GOT3 (cell line): ENCODE measurements at regions not wholly inside any gene's neighbourhood (a gene's known extent, or its start where the extent isn't known, plus 50 kb on each side); places are given as distances from the start of the nearest gene placed in this dataset.

Source experiments
- DNase-seq: peaks from one replicate; lab custom pipeline; 2025; ENCODE audit warnings: mixed read lengths; lab: John Stamatoyannopoulos, UW

DNA sequence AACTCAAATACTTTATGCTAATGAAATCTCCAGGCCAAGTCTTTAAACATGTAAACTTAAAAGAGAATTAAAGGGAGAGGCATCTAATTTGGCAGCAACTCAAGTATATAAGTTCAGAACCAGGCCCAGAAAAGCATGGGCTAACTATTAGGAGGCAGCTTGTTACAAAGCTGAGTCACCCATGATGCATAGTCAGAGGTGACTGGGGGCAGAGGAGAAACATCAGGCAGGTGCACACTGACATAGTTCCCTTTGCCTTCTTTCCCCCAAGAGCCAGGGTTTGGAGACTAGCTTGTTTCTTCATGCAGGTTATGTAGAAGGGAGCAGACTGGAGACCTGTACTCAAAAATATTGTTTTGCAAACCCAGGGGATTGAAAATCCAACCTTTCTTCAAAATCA, 619.0 kb downstream of the SOX6 start:
- no peak for DNase-seq

DNA sequence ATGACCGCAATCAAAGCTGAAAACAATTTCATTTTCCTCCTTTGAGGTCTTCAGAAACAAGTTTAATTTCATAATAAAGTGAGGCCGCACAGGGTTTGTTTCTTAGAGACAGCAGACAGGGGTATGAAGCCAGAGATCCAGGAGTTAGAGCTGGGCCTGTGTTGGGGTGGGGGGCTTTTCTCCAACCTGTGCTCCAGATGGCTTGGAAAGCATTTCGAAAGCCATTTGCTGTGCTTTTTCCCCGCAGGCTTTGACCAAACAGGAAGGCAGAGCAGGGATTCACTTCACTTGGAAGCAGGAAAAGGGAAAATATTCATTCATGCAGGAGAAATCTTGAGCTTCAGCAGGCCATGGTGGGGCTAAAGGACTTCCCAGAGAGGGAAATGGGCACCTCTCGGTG, 617.4 kb downstream of the SOX6 start:
- no peak for DNase-seq

DNA sequence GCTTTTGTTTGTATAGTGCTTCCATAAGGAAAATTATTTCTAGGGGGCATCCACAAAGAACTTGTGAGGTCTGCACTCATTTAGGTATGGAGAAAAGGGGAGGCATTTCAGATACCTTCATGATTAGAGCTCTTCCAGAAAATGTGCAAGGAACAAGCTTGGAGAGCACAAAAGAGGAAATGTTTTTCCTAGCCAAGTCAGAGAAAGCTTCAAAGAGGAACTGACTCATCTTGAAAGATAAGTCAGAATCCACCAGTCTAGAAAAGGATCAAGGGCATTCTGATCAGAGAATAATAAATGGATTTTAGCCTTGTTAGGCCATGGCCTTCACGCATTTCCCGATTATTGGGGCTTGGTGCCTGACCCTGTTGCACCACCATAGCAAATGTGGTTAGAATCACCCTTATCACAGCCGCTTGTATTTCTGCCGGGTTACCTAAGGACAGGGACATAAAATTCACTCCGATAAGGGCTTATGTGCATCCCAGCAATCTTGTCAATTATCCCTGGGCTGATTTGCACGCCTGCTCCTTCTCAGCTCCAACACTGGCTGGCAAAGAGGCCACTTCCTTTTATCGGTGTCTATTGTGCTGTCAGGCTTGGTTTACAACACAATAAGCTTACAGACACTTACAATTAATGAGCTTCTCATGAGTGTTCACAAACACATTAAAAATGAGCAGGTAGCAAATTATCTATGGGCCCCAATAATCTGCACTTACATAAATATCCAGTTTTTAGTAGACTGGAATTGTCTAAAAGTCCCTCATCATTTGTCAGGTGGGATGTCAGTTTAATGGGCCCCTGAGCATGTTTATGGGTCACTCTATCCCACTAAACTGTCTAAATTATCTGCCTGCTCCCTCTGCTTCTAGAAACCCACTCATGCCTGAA, 613.5 kb downstream of the SOX6 start:
- no peak for DNase-seq

DNA sequence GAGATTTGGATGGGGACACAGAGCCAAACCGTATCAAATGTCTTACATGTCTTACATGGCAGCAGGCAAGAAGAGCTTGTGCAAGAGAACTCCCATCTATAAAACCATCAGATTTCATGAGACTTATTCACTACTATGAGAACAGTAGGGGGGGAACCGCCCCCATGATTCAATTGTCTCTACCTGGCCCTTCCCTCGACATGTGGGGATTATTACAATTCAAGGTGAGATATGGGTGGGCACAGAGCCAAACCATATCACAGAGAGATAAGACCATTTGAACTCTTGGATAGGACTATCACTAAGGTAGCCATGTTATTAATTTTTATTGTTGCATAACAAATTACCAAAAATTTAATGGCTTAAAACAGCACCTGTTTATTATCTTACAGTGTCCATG, 611.7 kb downstream of the SOX6 start:
- no peak for DNase-seq

DNA sequence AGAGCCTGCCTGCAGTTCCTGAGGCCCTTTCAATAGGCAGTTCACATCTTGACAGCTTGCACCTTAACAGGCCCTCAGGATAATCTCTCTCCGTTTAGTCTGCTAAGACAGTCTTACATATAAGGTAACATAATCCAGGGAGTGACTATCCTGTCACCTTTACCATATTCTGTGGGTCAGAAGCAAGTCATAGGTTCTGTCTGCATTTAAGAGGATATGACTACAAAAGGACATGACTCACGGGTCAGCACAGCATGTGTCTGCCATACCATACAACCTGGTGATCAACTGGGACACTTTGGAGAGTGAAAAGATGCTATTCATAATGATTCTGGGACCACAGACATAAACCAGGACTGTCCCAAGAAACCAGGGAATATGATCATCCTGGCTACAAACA, 611.1 kb downstream of the SOX6 start:
- DNase-seq, result no peak

DNA sequence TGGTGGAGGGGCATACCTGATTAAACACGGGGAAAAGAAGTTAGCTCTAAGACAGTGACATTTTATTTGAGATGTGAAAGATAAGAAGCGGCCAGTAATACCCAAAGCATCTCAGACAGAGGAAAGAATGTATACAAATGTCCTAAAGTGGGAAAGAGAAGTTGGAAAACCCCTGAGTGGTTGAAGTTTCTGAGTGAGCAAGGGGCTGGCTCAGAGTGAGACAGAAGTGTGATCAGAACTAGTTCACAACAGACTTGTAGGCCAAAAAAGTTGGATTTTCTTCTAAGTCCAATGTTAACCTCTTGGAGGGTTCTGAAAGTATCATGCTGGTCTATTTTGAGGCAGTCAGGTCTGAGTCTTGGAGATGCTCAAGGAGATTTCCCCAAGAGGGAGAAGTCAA, 608.7 kb downstream of the SOX6 start:
- DNase-seq, result no peak

DNA sequence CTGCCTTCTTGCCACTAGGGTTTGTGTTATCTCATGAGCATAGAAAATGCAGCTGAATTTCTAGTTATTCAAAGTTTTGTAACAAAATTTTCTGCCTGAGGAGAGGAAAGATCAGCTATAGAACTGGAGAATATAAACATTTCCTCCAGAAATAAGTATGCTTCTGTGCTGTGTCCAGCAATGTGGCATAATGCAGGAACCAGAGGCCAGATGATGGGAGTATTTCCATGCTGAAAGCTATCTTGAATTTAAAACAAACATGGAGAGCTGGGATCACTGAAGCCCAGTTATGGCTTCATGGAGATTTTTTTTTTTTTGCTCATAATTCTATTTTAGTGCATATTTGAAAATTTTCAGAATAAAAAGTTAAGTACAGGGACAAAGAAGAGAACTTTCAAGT, 608.2 kb downstream of the SOX6 start:
- no peak for DNase-seq

DNA sequence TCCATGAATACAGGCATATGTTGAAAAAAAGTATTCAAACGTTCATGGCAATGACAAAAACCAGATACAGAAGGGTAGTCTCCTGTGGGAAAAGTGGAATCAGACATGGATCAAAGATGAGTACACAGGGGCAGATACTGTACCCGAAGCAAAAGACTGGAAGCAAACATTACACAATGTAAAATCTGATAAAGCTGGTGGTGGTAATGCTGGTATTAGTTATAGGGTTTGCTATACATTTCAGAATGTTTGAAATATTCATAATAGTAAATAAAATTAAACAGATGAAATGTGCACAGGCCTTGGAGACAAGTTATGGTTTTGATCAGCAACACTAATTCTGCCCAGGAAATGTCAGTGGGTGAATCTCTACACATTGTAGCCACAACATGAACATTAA, 607.6 kb downstream of the SOX6 start:
- DNase-seq, result no peak

DNA sequence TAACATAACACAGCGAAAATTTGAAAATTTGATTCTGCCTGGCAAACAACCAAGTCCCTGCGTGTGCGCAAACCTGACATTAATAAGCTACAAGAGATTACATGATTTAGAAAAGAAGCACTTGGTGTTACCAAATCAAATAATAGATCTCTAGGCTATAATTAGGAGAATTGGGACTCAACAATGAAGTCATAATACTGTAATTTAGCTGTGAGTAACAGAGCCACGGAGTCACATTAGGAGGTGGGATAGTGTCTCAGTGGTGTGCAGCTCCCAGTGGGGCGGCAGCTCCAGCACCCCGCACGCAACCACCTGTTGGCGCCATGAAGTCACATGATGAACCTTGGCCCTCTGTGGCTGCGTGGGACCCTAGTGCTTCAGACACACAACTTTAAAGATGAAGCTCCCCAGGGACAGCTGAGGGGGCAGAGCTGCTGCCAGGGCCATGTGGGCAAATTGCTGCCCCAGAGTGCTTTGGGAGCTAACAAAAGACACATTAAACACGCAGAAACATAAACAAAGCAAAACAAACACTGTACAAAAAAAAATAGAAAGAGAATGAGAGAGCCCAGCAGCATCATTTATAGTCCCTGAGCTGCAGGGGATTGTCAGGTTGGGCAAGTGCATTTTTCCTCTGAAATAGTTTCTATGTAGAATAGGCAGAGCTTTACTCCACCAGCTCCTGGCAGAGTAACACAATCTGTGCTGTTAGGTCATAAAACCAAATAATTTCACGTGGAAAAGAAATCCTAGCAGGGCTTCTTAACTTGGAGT, 605.6 kb downstream of the SOX6 start:
- no peak for DNase-seq

DNA sequence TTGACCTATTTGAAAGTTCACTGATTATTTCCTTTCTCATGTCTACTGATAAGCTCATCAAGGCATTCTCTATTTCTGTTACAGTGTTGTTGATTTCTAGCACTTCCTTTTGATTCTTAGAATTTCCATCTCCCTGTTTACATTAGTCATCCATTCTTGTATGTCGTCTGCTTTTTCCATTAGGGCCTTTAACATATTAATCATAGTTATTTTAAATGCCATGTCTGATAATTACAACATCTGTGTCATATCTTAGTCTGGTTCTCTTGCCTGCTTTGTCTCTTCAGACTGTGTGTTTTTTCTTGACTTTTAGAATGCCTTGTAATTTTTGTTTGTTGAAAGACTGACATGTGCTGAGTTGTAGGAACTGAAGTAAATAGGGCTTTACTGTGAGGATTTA, 602.1 kb downstream of the SOX6 start:
- DNase-seq, result no peak

DNA sequence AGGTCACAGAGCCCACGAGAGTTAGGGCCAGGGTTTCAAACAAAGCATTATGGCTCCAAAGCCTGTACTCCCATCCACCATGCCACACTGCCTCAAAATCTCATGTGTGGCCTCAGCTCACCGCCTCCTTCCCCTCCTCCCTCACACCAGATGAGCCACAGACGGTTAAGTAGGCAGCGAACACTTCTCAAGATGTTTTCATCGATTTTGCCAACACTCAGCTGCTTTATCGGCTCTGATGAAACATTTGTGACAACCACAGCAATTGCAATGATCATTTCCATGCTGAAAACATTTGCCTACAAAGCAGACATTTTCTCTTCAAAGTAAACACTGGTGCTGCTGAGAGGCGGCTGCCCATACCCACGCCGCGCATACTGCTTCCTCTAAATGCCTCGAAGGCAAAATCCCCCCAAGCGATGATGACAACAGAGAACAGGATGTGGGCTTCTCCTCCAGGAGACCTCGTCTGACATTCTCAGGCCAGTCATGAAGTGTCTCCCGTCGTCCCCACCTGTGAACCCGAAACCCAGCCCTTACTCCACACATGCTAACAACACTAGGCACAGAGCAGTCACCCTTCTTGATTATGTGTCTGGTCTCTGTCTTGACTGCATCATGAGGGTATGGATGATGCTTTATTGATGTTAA, 599.2 kb downstream of the SOX6 start:
- DNase-seq, result no peak

DNA sequence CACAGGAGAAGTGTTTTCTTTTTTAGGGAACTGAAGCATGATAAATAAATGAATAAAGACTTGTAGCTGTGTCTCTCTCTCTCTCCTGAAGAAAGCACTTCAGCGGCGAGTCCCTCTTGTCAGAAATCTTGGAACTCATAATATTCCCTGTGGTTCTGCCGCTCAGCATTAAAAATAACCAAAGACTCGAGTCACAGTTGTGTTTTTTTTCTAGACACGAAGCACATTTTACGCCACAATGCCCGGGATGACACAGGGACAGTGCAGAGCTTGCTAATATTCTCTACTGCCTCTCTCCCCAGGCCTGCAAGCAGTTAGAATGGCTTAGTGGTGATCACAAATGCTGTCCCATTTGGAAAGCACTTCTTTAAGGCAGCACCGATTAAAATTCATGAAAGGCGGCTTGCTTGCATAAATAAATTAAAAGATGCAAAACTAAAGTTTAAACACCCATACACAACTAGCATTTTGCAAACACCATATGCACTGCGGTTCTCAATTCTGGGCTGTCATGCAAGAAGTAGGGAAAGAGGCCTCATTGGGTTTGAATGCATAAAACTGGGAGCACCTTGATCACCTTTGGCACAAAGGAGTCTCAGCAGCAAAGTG, 597.4 kb downstream of the SOX6 start:
- DNase-seq, result no peak

DNA sequence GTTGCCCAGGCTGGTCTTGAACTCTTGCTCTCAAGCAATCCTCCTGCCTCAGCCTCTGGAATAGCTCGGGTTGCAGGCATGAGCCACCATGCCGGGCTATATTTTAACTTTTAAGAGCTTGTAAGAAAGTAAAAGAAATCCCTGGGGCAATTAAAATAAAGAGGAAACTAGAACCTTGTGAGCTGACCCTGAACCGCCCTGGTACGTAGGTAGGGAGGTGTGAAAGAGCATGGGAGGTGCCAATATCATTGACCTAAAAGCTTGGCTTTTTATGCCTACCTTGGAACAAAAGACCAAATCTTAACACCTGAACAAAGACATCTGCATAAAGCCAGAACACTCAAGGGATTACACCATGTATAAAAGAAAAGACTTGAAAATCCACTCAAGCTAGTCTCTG, 595.1 kb downstream of the SOX6 start:
- DNase-seq, result no peak

DNA sequence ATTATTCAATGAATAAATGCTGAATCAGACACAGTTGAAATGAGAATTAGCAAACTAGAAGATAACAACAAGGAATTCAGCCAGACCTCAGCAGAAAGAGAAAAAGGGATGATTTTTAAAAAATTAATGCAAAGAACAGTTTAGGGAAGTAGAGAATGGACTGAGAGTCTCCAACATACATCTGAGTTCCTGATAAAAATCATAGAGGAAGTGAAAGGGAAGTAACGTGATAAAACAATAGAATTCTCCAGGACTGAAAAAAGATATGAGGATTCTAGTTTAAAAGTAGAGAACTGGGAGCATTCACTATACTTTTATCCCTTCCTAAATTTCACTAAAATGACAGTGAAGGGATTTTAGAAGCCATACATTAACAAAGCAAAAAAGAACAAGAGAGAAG, 592.0 kb downstream of the SOX6 start:
- no peak for DNase-seq

DNA sequence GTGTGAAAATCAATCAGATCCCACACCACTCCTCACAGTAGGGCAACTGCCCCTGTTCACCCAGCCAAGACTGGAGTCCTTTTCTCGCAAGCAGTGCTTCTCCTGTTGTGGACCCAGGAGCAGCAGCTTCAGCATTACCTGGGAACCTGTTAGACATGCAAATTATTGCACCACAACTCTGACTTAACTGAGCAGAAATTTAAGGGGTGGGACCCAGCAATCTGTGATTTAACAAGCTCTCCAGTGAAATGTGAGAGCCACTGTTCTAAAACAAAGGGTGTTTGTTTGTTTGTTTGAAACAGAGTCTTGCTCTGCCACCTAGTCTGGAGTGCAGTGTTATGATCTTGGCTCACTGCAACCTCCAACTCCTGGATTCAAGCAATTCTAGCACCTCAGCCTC, 591.4 kb downstream of the SOX6 start:
- DNase-seq, result no peak

DNA sequence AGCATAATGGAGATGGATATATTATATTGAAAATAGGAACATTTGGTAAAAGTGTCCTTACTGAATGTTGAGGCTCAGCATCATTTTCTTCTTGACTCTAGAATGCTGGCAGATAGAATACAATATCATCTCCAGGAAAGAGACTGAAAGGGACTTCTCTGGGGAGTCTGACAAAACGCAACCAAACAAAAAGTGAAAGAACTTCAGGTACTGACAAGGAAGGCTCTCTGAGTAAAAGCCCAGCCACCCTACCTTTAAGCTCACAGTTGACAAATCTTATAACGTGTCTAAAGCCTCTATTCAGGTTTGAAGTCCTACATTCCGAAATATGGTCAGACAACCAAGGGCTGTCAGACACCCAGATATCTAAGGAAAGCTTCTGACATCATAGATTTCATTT, 590.8 kb downstream of the SOX6 start:
- no peak for DNase-seq

DNA sequence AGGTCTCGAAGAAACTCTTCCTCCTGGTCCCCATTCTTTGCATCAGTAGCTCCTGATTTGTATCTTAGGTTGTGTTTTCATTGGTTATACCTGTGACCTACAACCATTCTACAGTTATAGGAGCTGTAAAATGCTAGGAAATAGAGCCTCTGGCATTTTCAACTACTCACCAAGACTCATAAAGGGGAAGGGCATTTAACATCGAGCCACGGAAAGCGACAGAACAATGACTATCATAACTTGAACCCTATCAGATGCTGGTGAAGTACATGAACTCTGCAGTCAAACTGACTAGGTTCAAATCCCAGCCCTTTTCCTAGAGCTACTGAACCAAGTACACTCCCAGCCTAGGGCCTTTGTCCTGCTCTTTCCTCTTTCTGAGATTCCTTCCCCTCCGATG, 588.0 kb downstream of the SOX6 start:
- no peak for DNase-seq

DNA sequence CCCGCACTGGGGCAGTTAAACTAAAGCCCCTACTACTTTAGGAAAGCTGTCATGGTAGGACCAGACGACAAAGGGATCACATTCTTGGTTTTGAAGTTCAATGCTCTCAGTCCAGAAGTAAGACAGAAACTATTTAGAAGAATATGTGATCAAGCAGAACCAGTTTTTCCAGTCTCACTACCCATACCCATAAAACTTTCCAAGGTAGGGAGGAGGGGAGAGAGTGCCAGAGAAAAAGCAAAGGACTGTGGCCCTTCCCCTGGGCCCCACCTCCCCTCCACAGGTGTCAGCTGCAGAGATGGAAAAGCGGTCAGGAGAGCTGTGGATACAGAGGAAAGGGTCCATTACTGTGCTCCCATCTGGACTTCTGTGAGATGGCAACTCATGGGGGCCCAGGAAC, 587.1 kb downstream of the SOX6 start:
- DNase-seq, result no peak

DNA sequence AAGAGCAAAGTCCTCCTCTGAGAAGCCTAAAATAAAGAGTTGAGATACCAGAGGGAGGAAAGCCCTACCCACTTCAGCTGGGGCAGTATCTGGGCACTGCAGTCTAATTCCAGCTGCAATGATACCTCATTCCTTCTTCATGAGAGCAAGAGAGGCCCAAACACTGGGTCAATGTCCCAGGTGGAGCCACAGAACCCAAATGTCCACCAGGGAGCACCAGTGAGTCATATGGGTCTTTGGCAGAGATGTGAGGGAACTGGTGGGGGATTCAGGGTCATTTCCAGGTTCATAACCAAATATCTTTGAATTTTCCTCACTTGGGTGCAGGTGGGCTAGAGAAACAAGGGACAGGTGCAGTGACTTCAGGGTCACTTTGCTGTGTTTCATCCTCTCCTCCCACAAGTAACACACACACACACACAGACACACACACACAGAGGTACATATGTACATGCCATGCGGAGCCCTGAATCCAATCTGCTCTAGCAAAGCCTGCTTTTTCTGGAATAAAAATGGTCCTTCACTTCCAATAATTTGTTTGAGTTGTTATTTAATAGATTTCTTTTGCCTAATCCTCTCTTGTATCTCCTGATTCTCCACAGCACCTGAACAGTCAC, 585.4 kb downstream of the SOX6 start:
- no peak for DNase-seq

DNA sequence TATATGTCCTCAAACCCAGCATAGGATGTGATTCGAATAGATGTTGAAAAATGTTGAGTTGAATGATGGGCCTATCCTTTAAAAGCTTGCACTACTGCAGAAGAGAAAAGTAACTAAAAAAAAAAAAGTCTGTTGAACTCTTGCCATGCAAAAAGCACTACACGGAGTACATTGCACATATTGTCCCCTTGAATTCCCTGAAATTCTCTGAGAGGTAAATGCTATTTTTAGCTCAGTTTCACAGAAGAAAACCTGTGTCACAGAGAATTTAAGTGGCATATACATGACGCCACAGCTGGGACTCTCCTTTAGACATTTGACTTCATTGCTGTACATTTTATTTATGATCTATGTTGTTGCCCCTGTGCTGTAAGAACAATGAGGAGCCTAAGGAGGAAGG, 583.8 kb downstream of the SOX6 start:
- DNase-seq, result no peak

DNA sequence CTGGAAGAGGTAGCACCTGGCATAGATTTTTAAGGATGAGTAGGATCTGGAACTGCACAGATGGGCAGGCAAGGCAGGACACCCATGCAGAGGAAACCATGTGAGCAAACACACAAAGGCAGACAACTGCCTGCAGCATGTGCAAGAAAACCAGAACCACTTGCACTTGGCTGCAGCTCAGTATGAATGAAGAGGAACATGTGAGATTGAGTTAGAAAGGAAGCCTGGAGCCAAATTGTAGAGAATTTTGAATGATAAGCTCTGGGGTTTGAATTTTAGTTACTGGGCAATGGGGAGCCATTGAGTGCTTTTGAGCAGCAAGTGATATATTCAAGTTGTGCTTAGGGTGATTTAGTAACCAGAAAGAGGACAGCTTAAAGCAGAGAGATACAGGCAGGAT, 583.4 kb downstream of the SOX6 start:
- no peak for DNase-seq
